ENCODE measurements at regions not wholly inside any gene's neighbourhood (a gene's known extent, or its start where the extent isn't known, plus 50 kb on each side); places are given as distances from the start of the nearest gene placed in this dataset.

- no peak for TF ChIP-seq CTCF (conservative IDR thresholded peaks at IDR 0.05 in 1 of 2, IDR thresholded peaks at IDR 0.05 in 1 of 2; ENCODE audit: low read depth in 1 of 2, low read length in 2 of 2)
- TF ChIP-seq EZH2 (IDR thresholded peaks at IDR 0.05; ENCODE audit: low read length, missing control alignments) = no peak
These were observed 598.5 kb upstream of the SPANXN1 start for GRCh38 chrX:144648788-144649187.

Measured in fibroblast of lung (primary cell).